Skeletal muscle satellite cell (primary cell): ENCODE measurements at regions not wholly inside any gene's neighbourhood (a gene's known extent, or its start where the extent isn't known, plus 50 kb on each side); places are given as distances from the start of the nearest gene placed in this dataset.

Experiments used
- H3K27me3 ChIP-seq: 2 replicates; pipeline ENCODE4 v1.7.0; 2013; ENCODE audit warnings: low read length; ENCODE audit not compliant: control insufficient read depth, insufficient read depth
- H3K36me3 ChIP-seq: 2 replicates; pipeline ENCODE4 v1.7.0; 2013; ENCODE audit warnings: mild to moderate bottlenecking, control low read depth, low read length; ENCODE audit not compliant: insufficient read depth
- H3K4me1 ChIP-seq: 2 replicates; pipeline ENCODE4 v1.7.0; 2013; ENCODE audit warnings: low read length; ENCODE audit not compliant: control insufficient read depth, insufficient read depth
- H3K4me2 ChIP-seq: 2 replicates; pipeline ENCODE4 v1.7.0; 2013; ENCODE audit warnings: mild to moderate bottlenecking, low read length
- H3K4me3 ChIP-seq: 2 replicates; pipeline ENCODE4 v1.7.0; 2013; ENCODE audit warnings: low read length
- H3K9ac ChIP-seq: 2 replicates; pipeline ENCODE4 v1.7.0; 2013; ENCODE audit warnings: mild to moderate bottlenecking, low read depth, low read length, moderate library complexity
- H3K9me3 ChIP-seq: replicated peaks from 2 replicates; pipeline ENCODE4 v1.7.0; 2013; ENCODE audit warnings: mild to moderate bottlenecking, control low read depth, low read length

DNA sequence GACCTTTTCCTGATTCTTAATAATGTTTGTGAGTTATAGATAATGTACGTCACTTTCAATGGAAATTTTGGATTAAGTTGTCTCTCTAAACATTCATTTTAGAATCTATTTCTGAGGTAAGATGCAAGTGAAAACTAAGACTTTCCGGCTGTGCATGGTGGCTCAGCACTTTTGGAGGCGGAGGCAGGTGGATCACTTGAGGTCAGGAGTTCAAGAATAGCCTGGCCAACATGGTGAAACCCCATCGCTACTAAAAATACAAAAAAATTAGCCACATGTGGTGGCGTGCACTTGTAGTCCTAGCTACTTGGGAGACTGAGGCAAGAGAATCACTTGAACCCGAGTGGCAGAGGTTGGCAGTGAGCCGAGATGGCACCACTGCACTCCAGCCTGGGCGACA is 524.6 kb upstream of the SLIT2 start:
- Histone ChIP-seq H3K4me3 (no peak overlapping the region), H3K27me3 (no peaks in the 10 kb centered on the region), H3K9me3 (no peaks in the 10 kb centered on the region), H3K9ac (no peak overlapping the region), H3K36me3 (no peaks in the 10 kb centered on the region), H3K4me2 (no peak overlapping the region), H3K4me1 (no peaks in the 10 kb centered on the region)

DNA sequence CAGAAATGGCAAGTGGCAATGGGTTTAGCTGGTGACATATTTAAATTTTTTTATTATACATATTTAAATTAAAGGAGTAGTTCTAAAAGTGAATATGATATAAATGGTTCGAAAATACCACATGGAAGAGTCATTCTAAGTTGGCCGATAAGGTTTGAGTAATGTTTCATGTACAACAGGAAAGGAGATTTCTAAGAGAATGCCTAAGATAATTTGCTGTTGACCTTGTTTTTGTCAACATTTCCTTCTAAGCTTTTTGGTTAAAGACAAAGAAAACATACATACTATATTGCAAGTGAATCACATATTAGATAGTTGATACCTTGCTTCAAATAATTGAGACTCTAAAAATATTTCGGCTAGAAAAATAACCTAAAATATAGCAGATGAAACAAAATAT is 526.6 kb upstream of the SLIT2 start:
- Histone ChIP-seq H3K4me2 (no peak overlapping the region), H3K9me3 (no peaks in the 10 kb centered on the region), H3K4me1 (no peaks in the 10 kb centered on the region), H3K4me3 (no peak overlapping the region), H3K36me3 (no peaks in the 10 kb centered on the region), H3K9ac (no peak overlapping the region), H3K27me3 (no peaks in the 10 kb centered on the region)

- Histone ChIP-seq H3K4me2 (no peak overlapping the region), H3K9ac (no peak overlapping the region), H3K27me3 (no peaks in the 10 kb centered on the region), H3K9me3 (no peaks in the 10 kb centered on the region), H3K4me1 (no peaks in the 10 kb centered on the region), H3K36me3 (no peaks in the 10 kb centered on the region), H3K4me3 (no peak overlapping the region)
These were observed 529.3 kb upstream of the SLIT2 start for GRCh38 chr4:19722404-19722803.

- Histone ChIP-seq H3K4me2 (no peak overlapping the region), H3K27me3 (no peaks in the 10 kb centered on the region), H3K4me1 (no peaks in the 10 kb centered on the region), H3K9me3 (no peaks in the 10 kb centered on the region), H3K9ac (no peak overlapping the region), H3K36me3 (no peaks in the 10 kb centered on the region), H3K4me3 (no peak overlapping the region)
These were observed 530.1 kb upstream of the SLIT2 start for GRCh38 chr4:19721587-19721986.

DNA sequence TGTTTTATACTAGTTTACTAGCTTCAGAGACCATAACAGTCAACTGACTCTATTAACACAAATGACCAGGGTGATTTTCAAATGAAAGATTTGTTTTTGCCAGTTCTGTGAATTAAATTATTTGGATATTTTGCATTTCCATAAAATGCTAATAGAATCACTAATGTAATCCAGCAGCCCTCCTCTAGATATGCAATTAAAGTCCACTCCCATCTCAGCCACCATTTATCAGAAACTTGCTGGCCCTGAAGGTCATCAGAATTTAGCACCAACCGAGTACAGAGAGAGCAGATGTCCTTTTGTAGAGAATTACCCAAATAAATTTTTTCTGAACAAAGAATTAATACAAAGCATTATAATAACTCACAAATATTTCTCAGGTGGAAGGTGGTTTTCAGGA is 531.1 kb upstream of the SLIT2 start:
- no peaks in the 10 kb centered on the region for H3K27me3 ChIP-seq
- H3K9ac ChIP-seq: no peak overlapping the region

DNA sequence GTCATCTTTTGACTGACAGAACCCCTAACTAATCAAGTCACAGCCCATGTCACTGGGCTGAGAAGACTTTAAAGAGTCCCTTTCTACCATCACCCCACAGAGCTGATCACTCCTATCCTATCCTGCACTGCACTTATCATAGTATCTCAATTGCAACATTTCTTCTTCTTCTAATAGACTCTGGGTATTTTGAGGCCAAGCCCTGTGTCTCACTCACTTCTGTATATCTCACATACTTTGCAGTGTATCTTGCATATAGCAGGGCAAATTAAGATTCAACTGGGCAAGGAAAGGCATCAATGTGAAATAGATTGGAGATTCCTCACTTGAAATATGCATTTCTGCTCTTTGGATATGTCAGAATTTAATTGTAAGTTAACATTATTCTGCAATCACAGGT is 531.5 kb upstream of the SLIT2 start:
- Histone ChIP-seq H3K4me1 (no peaks in the 10 kb centered on the region), H3K4me2 (no peak overlapping the region), H3K9ac (no peak overlapping the region), H3K36me3 (no peaks in the 10 kb centered on the region), H3K27me3 (no peaks in the 10 kb centered on the region), H3K9me3 (no peaks in the 10 kb centered on the region), H3K4me3 (no peak overlapping the region)

More for the DNA sequence above, 531.1 kb upstream of the SLIT2 start:
- H3K4me2 ChIP-seq: no peak overlapping the region
- no peaks in the 10 kb centered on the region for H3K4me1 ChIP-seq
- H3K4me3 ChIP-seq: no peak overlapping the region
- no peaks in the 10 kb centered on the region for H3K36me3 ChIP-seq
- no peaks in the 10 kb centered on the region for H3K9me3 ChIP-seq

DNA sequence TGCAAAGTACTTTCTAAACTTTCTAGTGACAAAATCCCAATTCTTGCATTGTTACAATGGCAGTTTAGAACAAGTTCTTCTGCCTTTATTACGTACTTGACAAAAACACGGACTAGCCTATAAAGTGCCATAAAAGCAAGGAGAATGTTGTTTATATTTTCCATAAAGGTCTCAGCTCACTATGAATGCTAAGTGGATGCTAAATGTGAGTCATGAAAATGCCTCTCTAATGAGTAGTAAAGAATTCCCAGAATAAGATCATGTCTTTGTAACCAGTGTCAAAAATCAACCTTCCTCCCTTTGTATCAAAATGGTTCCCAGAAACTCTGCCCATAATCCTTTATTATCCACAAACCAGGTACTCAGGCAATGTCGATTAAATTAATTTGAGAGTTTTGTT is 539.8 kb upstream of the SLIT2 start:
- no peak overlapping the region for H3K9ac ChIP-seq
- no peaks in the 10 kb centered on the region for H3K9me3 ChIP-seq
- no peak overlapping the region for H3K4me3 ChIP-seq
- H3K36me3 ChIP-seq: no peaks in the 10 kb centered on the region
- no peaks in the 10 kb centered on the region for H3K27me3 ChIP-seq
- H3K4me1 ChIP-seq: no peaks in the 10 kb centered on the region
- H3K4me2 ChIP-seq: no peak overlapping the region

- Histone ChIP-seq H3K4me1 (no peaks in the 10 kb centered on the region), H3K4me3 (no peak overlapping the region), H3K9ac (no peak overlapping the region), H3K27me3 (no peaks in the 10 kb centered on the region), H3K36me3 (no peaks in the 10 kb centered on the region), H3K4me2 (no peak overlapping the region), H3K9me3 (no peaks in the 10 kb centered on the region)
These were observed 543.8 kb upstream of the SLIT2 start for GRCh38 chr4:19707876-19708275.

- no peaks in the 10 kb centered on the region for H3K4me1 ChIP-seq
- no peak overlapping the region for H3K4me2 ChIP-seq
- no peak overlapping the region for H3K9ac ChIP-seq
- H3K27me3 ChIP-seq: no peaks in the 10 kb centered on the region
- H3K36me3 ChIP-seq: no peaks in the 10 kb centered on the region
- no peaks in the 10 kb centered on the region for H3K9me3 ChIP-seq
- no peak overlapping the region for H3K4me3 ChIP-seq
These were observed 548.3 kb upstream of the SLIT2 start for GRCh38 chr4:19703391-19703790.

DNA sequence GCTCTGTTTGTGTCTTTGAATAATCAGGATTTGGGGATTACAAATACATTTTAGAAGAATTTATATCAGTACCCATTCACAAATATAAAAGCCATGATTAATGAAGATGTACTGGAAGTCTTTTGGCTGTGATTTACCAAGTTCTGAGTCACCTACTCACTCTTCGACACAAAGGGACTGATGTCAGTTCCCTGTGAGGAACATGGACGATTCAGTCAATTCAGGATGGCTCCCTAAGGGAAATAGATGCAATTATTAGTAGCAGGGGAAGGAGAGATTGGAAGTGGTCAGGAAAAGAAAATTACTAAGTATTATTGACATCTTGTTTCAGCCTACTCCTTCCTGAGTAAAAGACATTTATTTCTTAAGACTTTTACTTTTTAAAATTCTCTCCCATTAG is 550.7 kb upstream of the SLIT2 start:
- no peaks in the 10 kb centered on the region for H3K27me3 ChIP-seq
- H3K4me3 ChIP-seq: no peak overlapping the region
- H3K4me1 ChIP-seq: no peaks in the 10 kb centered on the region
- no peaks in the 10 kb centered on the region for H3K9me3 ChIP-seq
- H3K36me3 ChIP-seq: no peaks in the 10 kb centered on the region
- no peak overlapping the region for H3K4me2 ChIP-seq
- H3K9ac ChIP-seq: no peak overlapping the region

DNA sequence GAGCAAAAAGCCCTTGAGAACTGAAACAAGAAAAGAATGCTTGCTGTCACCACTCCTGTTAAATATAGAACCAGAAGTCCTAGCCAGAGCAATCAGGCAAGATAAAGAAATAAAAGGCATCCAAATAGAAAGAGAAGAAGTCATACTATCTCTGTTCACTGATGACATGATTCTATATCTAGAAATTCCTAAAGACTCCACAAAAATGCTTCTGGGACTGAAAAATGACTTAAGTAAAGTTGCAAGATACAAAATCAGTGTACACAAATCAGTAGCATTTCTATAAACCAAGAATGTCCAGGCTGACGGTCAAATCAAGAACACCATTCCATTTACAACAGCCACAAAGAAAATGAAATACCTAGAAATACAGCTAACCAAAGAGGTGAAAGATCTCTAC is 552.7 kb upstream of the SLIT2 start:
- Histone ChIP-seq H3K27me3 (no peaks in the 10 kb centered on the region), H3K36me3 (no peaks in the 10 kb centered on the region), H3K4me2 (no peak overlapping the region), H3K4me3 (no peak overlapping the region), H3K9ac (no peak overlapping the region), H3K9me3 (no peaks in the 10 kb centered on the region), H3K4me1 (peaks cover 4% of the 10 kb centered on the region)

- Histone ChIP-seq H3K9ac (no peak overlapping the region), H3K4me2 (no peak overlapping the region), H3K9me3 (no peaks in the 10 kb centered on the region), H3K27me3 (no peaks in the 10 kb centered on the region), H3K4me1 (peaks cover 9% of the 10 kb centered on the region), H3K4me3 (no peak overlapping the region), H3K36me3 (no peaks in the 10 kb centered on the region)
These were observed 556.9 kb upstream of the SLIT2 start for GRCh38 chr4:19694812-19695211.
